Spleen (tissue), 11 donors: ENCODE measurements at regions not wholly inside any gene's neighbourhood (a gene's known extent, or its start where the extent isn't known, plus 50 kb on each side); places are given as distances from the start of the nearest gene placed in this dataset.

ENCODE experiments used
- DNase-seq: peaks from one replicate; pipeline ENCODE4 v3.0.0-alpha.2; 2020
- H3K27ac ChIP-seq, 8 donors: fragments of 200-600 bp; sonication (generic) in 7 of 8; 1 replicate in 4 of 8; 2 replicates in 4 of 8; pipeline versions ENCODE4 v1.5.0 to v1.8.0; 2016 to 2021; ENCODE audit warnings: inconsistent platforms in 4 of 8, mild to moderate bottlenecking in 4 of 8, moderate library complexity in 1 of 8
- H3K27me3 ChIP-seq, 7 donors: fragments of 200-600 bp; sonication (generic) in 6 of 7; replicated peaks in 1 of 7; 1 replicate in 4 of 7; 2 replicates in 3 of 7; pipeline versions ENCODE4 v1.5.0 to v1.8.0; 2016 to 2021; ENCODE audit warnings: inconsistent platforms in 3 of 7, mild to moderate bottlenecking in 1 of 7
- H3K36me3 ChIP-seq, 6 donors: fragments of 200-600 bp; sonication (generic) in 5 of 6; 1 replicate in 4 of 6; 2 replicates in 2 of 6; pipeline versions ENCODE4 v1.5.0 to v1.8.0; 2016 to 2021; ENCODE audit warnings: inconsistent platforms in 2 of 6
- H3K4me1 ChIP-seq, 6 donors: fragments of 200-600 bp; sonication (generic) in 5 of 6; 1 replicate in 3 of 6; 2 replicates in 3 of 6; pipeline versions ENCODE4 v1.5.0 to v1.8.0; 2016 to 2021; ENCODE audit warnings: inconsistent platforms in 3 of 6
- H3K4me3 ChIP-seq, 8 donors: fragments of 200-600 bp; sonication (generic) in 7 of 8; 1 replicate in 4 of 8; 2 replicates in 4 of 8; pipeline versions ENCODE4 v1.5.0 to v1.8.0; 2016 to 2021; ENCODE audit warnings: inconsistent platforms in 4 of 8, mild to moderate bottlenecking in 4 of 8, moderate library complexity in 2 of 8
- H3K9me3 ChIP-seq, 8 donors: fragments of 200-600 bp; sonication (generic) in 7 of 8; 1 replicate in 4 of 8; 2 replicates in 4 of 8; pipeline versions ENCODE4 v1.5.0 to v1.8.0; 2016 to 2021; ENCODE audit warnings: inconsistent platforms in 4 of 8
- POLR2A ChIP-seq, 3 donors: fragments of 450-650 bp; IDR thresholded peaks; one replicate each; pipeline ENCODE4 v1.5.1; 2017; ENCODE audit warnings: antibody characterized with exemption in 3 of 3, mild to moderate bottlenecking in 1 of 3
- POLR2AphosphoS5 ChIP-seq, 3 donors: sonication (generic); formaldehyde crosslinking; IDR thresholded peaks; one replicate each; pipeline ENCODE4 v1.5.1; 2017; ENCODE audit warnings: antibody characterized with exemption in 3 of 3
- WGBS, 5 donors: extraction: QIAGEN DNeasy Blood & Tissue Kit in 3 of 5; methylation state at CpG; one replicate each; pipeline versions ENCODE4 v1.1.5 to v1.1.7; 2013 to 2018; 5-methylcytosine and 5-hydroxymethylcytosine counted together
- intact Hi-C: fragments of 100-400 bp; cut with DNase I; formaldehyde crosslinking; loops from one replicate; pipeline ENCODE4 v1.15.0; 2023; ENCODE audit warnings: low total_unique reads
- TF ChIP-seq, protein P1 (sequence below), 11 experiments: fragments of 200-600 bp in 7 of 11; fragments of 450-650 bp in 4 of 11; sonication (generic) in 4 of 11; IDR thresholded peaks in 8 of 11; conservative IDR thresholded peaks in 3 of 11; 1 replicate in 7 of 11; 2 replicates in 4 of 11; pipeline versions ENCODE4 v1.4.0 to v1.8.0; 2016 to 2021; ENCODE audit warnings: antibody characterized with exemption in 11 of 11, inconsistent platforms in 4 of 11, mild to moderate bottlenecking in 1 of 11
- donor health status: healthy with polysubstance abuse.
- donor health status: DM: no; HTN: no; CAD: no; lungs with moderate emphysema.
- donor health status: DM: no; HTN: no; CAD: no.
- donor health status: Bipolar disorder and iron deficiency.
- donor health status: healthy.
- donor health status: DM: no; HTN: no; CAD: no.
- donor health status: DM: yes; HTN: yes; CAD: no.

DNA sequence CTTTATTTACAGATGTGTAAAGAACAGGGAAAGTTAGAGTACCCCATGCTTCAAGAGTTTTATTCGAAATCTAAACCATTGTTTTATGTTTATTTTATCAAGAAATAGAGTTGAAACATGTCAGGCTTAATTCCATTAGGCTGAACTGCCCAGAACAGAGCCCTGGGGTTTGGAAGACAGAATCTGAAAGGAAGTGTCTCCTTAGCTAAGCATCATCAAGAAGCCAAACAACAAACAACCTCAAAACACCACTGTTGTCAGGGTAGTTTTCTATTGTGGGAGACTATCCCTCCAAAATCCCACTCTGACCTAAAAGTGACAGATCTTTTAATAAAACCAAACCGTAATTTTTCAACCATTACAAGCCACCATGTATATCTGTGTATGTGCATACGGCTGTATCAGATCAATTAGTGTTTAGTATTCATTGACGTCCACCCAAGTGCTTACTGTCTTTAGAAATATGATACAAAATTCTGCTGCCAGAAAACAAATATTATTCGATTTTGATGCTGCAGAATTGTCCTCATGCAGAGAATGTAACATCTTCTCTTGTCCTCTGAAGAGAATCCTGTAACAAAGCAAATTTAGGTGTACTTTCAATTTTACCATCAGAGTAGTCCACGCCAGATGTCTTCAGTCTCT lies 271.9 kb upstream of the TMEM161B start:
- H3K27me3 ChIP-seq, result peaks cover 0 to 9% (median 0%) of the 10 kb centered on the region in 7 donors
- H3K36me3 ChIP-seq, result no peaks in the 10 kb centered on the region
- no peak for DNase-seq
- WGBS, 5 donors, result 73 to 85% (median 80%) methylated on average over 6 of the region's 6 CpGs
- H3K4me1 ChIP-seq, result no peaks in the 10 kb centered on the region
- intact Hi-C loops, result no loop called here
- no peak overlapping the region for H3K4me3 ChIP-seq
- H3K27ac ChIP-seq, result no peak overlapping the region
- TF ChIP-seq, protein P1, sequence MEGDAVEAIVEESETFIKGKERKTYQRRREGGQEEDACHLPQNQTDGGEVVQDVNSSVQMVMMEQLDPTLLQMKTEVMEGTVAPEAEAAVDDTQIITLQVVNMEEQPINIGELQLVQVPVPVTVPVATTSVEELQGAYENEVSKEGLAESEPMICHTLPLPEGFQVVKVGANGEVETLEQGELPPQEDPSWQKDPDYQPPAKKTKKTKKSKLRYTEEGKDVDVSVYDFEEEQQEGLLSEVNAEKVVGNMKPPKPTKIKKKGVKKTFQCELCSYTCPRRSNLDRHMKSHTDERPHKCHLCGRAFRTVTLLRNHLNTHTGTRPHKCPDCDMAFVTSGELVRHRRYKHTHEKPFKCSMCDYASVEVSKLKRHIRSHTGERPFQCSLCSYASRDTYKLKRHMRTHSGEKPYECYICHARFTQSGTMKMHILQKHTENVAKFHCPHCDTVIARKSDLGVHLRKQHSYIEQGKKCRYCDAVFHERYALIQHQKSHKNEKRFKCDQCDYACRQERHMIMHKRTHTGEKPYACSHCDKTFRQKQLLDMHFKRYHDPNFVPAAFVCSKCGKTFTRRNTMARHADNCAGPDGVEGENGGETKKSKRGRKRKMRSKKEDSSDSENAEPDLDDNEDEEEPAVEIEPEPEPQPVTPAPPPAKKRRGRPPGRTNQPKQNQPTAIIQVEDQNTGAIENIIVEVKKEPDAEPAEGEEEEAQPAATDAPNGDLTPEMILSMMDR (IDR thresholded peaks at IDR 0.05 in 8 of 11, conservative IDR thresholded peaks at IDR 0.05 in 3 of 11), result no peak
- TF ChIP-seq POLR2AphosphoS5 (IDR thresholded peaks at IDR 0.05) (no peak), POLR2A (IDR thresholded peaks at IDR 0.05) (no peak)
- no peaks in the 10 kb centered on the region for H3K9me3 ChIP-seq

DNA sequence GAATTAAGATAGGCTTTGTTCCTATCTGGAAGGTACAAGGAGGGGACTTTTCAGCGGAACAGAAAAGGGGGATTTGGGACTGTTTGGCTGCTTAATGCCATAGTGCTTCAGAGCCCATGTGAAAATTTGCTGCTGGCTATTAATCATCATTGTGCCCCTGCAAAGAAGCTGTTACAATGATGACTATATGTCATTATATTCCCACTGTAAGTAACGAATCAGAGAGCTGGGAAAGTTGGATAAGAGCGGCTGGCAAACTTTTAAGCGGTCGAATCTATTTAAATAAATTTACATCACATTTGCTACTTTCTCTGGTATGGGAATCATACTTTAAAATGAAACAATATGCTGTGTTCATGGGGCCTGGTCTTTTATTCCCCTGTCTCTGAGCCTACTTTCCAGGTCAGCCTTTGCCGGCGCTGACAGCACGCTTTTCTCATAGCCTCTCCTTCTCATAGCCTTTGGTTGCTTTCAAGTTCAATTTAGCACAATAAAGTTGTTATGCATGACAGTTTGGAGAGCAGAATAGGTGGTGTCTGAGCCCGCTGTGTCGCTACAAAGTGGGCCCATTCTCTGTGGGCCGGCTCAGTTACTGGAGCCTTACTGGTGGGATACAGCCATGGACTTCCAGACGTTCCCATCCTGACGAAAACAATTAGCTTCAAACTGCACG lies 271.2 kb upstream of the TMEM161B start:
- TF ChIP-seq, protein P1 (IDR thresholded peaks at IDR 0.05 in 8 of 11, conservative IDR thresholded peaks at IDR 0.05 in 3 of 11), result no peak
- TF ChIP-seq POLR2A (IDR thresholded peaks at IDR 0.05) (no peak), POLR2AphosphoS5 (IDR thresholded peaks at IDR 0.05) (no peak)
- no peak for DNase-seq
- no peak overlapping the region for H3K4me3 ChIP-seq
- H3K27me3 ChIP-seq, result peaks cover 0 to 9% (median 0%) of the 10 kb centered on the region in 7 donors
- no peaks in the 10 kb centered on the region for H3K9me3 ChIP-seq
- 46 to 65% (median 53%) methylated on average over 14 of the region's 14 CpGs for WGBS, 5 donors
- intact Hi-C loops, result no loop called here
- no peaks in the 10 kb centered on the region for H3K4me1 ChIP-seq
- no peak overlapping the region for H3K27ac ChIP-seq
- H3K36me3 ChIP-seq, result no peaks in the 10 kb centered on the region

DNA sequence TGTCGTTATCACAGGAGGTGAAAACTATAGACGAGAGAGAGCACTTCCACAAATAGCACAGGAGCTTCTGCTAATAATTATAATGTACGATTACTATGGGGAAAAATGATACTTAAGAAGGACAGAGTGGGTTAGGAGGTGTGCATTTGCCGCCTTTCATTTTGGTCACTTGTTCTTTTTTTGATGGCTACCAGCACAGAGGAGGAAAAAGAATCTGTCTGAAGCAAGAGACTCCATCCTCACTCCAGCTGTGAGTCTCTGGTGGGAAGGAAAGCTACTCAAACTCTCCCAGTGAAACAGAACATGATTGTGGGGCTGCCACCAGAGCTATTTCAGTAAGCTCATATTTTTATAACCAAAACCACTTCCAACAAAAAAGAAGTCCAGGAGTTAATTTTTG lies 270.4 kb upstream of the TMEM161B start:
- Histone ChIP-seq H3K4me1 (no peaks in the 10 kb centered on the region), H3K36me3 (no peaks in the 10 kb centered on the region), H3K27me3 (peaks cover 0 to 9% (median 0%) of the 10 kb centered on the region in 7 donors), H3K27ac (no peak overlapping the region), H3K9me3 (peaks cover 0 to under 1% (median 0%) of the 10 kb centered on the region in 8 donors), H3K4me3 (no peak overlapping the region)
- TF ChIP-seq POLR2A (IDR thresholded peaks at IDR 0.05), result no peak
- TF ChIP-seq, protein P1 (IDR thresholded peaks at IDR 0.05 in 8 of 11, conservative IDR thresholded peaks at IDR 0.05 in 3 of 11), result no peak
- TF ChIP-seq POLR2AphosphoS5 (IDR thresholded peaks at IDR 0.05), result no peak
- WGBS, 5 donors, result 75 to 90% (median 84%) methylated on average over 4 of the region's 4 CpGs
- intact Hi-C loops, result no loop called here
- DNase-seq, result no peak

DNA sequence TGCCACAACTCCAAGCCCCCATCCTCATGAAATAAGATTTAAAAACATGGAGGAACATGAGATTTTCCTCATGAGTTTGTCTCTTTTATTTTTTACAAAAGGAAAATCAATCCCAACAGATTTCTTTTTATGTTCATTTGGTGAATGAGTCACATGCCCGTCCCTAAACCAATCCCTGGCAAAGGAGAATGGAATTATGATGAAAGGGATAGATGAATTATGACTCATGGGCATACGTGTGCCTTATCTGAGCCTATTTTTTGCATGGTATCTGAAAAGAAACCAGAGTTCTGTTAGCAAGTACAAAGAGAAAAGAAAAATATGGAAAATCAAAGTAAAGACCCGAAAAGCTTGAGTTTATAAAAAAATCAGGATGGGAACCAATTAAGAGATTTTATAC lies 267.5 kb upstream of the TMEM161B start:
- no peak overlapping the region for H3K4me3 ChIP-seq
- WGBS, 5 donors, result 67 to 82% (median 69%) methylated on average over 3 of the region's 3 CpGs
- no peaks in the 10 kb centered on the region for H3K4me1 ChIP-seq
- peaks cover 0 to 7% (median 0%) of the 10 kb centered on the region in 8 donors for H3K9me3 ChIP-seq
- TF ChIP-seq, protein P1 (IDR thresholded peaks at IDR 0.05 in 8 of 11, conservative IDR thresholded peaks at IDR 0.05 in 3 of 11), result no peak
- no peak for TF ChIP-seq POLR2AphosphoS5 (IDR thresholded peaks at IDR 0.05)
- TF ChIP-seq POLR2A (IDR thresholded peaks at IDR 0.05), result no peak
- H3K27me3 ChIP-seq, result peaks cover 0 to 20% (median 0%) of the 10 kb centered on the region in 7 donors
- H3K27ac ChIP-seq, result no peak overlapping the region
- intact Hi-C loops, result no loop called here
- no peaks in the 10 kb centered on the region for H3K36me3 ChIP-seq
- no peak for DNase-seq
